Transverse colon (tissue), 4 donors: ENCODE measurements at regions not wholly inside any gene's neighbourhood (a gene's known extent, or its start where the extent isn't known, plus 50 kb on each side); places are given as distances from the start of the nearest gene placed in this dataset.

Source experiments
- DNase-seq: peaks from one replicate; pipeline ENCODE4 v3.0.0-alpha.2; 2019
- H3K27ac ChIP-seq, 4 donors: fragments of 200-600 bp; sonication (generic); 2 replicates each; pipeline ENCODE4 v1.5.1; 2016 to 2018; ENCODE audit warnings: inconsistent platforms in 4 of 4
- H3K27me3 ChIP-seq: fragments of 200-600 bp; sonication (generic); 2 replicates; pipeline ENCODE4 v1.5.1; 2017; ENCODE audit warnings: inconsistent platforms
- H3K36me3 ChIP-seq, 4 donors: fragments of 200-600 bp; sonication (generic); 2 replicates each; pipeline ENCODE4 v1.5.1; 2017 to 2019; ENCODE audit warnings: inconsistent platforms in 4 of 4
- H3K4me1 ChIP-seq, 4 donors: fragments of 200-600 bp; sonication (generic); 2 replicates each; pipeline ENCODE4 v1.5.1; 2017 to 2020; ENCODE audit warnings: inconsistent platforms in 4 of 4
- H3K4me3 ChIP-seq, 4 donors: fragments of 200-600 bp; sonication (generic); 1 replicate in 1 of 4; 2 replicates in 3 of 4; pipeline versions ENCODE4 v1.5.1 to v1.6.1; 2017 to 2019; ENCODE audit warnings: inconsistent platforms in 4 of 4
- H3K9me3 ChIP-seq, 2 donors: fragments of 200-600 bp; sonication (generic); 2 replicates each; pipeline ENCODE4 v1.5.1; 2017 to 2019; ENCODE audit warnings: inconsistent platforms in 2 of 2
- EP300 ChIP-seq: sonication (generic); formaldehyde crosslinking; IDR thresholded peaks from one replicate; pipeline ENCODE4 v1.6.1; 2017; ENCODE audit warnings: antibody characterized with exemption, low read depth
- POLR2A ChIP-seq: fragments of 450-650 bp; IDR thresholded peaks from one replicate; pipeline ENCODE4 v1.6.1; 2016; ENCODE audit warnings: antibody characterized with exemption, mild to moderate bottlenecking, moderate library complexity
- POLR2AphosphoS5 ChIP-seq, 3 donors: sonication (generic); formaldehyde crosslinking; IDR thresholded peaks; one replicate each; pipeline ENCODE4 v1.6.1; 2016; ENCODE audit warnings: antibody characterized with exemption in 3 of 3
- WGBS, 2 donors: methylation state at CpG; one replicate each; pipeline ENCODE4 v1.1.5; 2018; ENCODE audit warnings: low coverage in 1 of 2; 5-methylcytosine and 5-hydroxymethylcytosine counted together
- in situ Hi-C, 4 donors: fragments of 200-750 bp; cut with MboI; loops; one replicate each; pipeline versions ENCODE4 v1.15.0 to v1.15.1; 2017; ENCODE audit warnings: low sequenced_read_pairs in 3 of 4, low pct_ligation_motif_present in 1 of 4, low pct_unique_long_range_greater_than_20kb in 1 of 4
- intact Hi-C: fragments of 100-400 bp; cut with DNase I; formaldehyde crosslinking; loops from one replicate; pipeline ENCODE4 v1.15.1; 2023; ENCODE audit warnings: low total_unique reads
- TF ChIP-seq, protein P1 (sequence below), 5 experiments: fragments of 200-600 bp in 3 of 5; fragments of 450-650 bp in 2 of 5; sonication (generic) in 3 of 5; IDR thresholded peaks; 1 replicate in 2 of 5; 2 replicates in 3 of 5; pipeline ENCODE4 v1.5.1; 2016 to 2017; ENCODE audit warnings: antibody characterized with exemption in 5 of 5, inconsistent platforms in 3 of 5, mild to moderate bottlenecking in 2 of 5, moderate library complexity in 1 of 5

DNA sequence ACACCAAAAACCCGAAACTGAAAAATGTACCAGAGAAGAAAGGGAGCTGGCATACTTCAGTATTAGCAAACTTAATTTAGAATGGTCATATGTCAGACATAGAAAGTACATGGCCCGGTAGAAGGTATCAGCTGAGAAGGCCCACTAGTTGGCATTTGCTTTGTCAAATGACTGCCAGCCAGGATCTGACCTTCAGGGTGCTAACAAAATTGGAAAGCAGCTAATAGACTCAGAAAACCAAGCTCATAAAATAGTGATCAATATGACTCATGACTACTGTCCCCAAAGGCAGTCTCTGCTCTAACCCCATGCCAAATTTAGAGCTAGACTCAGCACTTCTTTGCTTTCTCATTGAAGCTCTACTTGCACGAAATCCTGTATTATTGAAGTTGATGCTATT lies 342.7 kb downstream of the PDGFC start:
- intact Hi-C loops (no loop called here), in situ Hi-C loops (loop anchor here in 1 of 4 donors (25.0 kb wide), 1 partner anchor 108 kb away; no protein-coding TSS in a partner anchor)
- DNase-seq = no peak
- Histone ChIP-seq H3K4me3 (no peak overlapping the region), H3K9me3 (no peaks in the 10 kb centered on the region), H3K27ac (no peak overlapping the region), H3K27me3 (no peaks in the 10 kb centered on the region), H3K36me3 (no peaks in the 10 kb centered on the region), H3K4me1 (no peaks in the 10 kb centered on the region)
- TF ChIP-seq POLR2AphosphoS5 (IDR thresholded peaks at IDR 0.05) (no peak), POLR2A (no peak), EP300 (no peak)
- TF ChIP-seq, protein P1, sequence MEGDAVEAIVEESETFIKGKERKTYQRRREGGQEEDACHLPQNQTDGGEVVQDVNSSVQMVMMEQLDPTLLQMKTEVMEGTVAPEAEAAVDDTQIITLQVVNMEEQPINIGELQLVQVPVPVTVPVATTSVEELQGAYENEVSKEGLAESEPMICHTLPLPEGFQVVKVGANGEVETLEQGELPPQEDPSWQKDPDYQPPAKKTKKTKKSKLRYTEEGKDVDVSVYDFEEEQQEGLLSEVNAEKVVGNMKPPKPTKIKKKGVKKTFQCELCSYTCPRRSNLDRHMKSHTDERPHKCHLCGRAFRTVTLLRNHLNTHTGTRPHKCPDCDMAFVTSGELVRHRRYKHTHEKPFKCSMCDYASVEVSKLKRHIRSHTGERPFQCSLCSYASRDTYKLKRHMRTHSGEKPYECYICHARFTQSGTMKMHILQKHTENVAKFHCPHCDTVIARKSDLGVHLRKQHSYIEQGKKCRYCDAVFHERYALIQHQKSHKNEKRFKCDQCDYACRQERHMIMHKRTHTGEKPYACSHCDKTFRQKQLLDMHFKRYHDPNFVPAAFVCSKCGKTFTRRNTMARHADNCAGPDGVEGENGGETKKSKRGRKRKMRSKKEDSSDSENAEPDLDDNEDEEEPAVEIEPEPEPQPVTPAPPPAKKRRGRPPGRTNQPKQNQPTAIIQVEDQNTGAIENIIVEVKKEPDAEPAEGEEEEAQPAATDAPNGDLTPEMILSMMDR (IDR thresholded peaks at IDR 0.05) = no peak
- WGBS, 2 donors = 65 to 70% methylated on average over 3 of the region's 3 CpGs

DNA sequence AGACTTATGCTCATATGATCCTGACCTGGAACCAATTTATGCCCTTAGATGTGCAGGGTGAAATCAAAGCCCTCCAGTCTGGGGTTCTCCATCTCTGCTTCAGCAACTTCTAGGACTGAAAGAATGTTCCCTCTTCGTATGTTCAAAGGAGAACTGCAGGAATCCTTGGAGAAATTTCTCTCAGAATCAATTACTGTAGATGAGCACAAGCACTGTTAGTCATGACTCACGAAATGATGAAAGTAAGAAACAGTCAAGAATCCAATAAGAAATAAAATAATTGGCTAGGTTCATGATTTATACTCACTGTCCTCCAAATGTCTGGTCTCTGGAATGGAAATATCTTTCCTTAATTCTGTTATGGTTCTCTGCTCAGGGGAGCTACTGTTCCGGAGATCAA lies 348.2 kb downstream of the PDGFC start:
- intact Hi-C loops (no loop called here), in situ Hi-C loops (no loop called here)
- 67 to 81% methylated on average over 1 to 3 of the region's 3 CpGs for WGBS, 2 donors
- Histone ChIP-seq H3K27ac (no peak overlapping the region), H3K4me1 (no peaks in the 10 kb centered on the region), H3K27me3 (no peaks in the 10 kb centered on the region), H3K9me3 (no peaks in the 10 kb centered on the region), H3K4me3 (no peak overlapping the region), H3K36me3 (no peaks in the 10 kb centered on the region)
- no peak for DNase-seq
- TF ChIP-seq EP300 (no peak), POLR2A (no peak)
- TF ChIP-seq, protein P1 (IDR thresholded peaks at IDR 0.05) = no peak

DNA sequence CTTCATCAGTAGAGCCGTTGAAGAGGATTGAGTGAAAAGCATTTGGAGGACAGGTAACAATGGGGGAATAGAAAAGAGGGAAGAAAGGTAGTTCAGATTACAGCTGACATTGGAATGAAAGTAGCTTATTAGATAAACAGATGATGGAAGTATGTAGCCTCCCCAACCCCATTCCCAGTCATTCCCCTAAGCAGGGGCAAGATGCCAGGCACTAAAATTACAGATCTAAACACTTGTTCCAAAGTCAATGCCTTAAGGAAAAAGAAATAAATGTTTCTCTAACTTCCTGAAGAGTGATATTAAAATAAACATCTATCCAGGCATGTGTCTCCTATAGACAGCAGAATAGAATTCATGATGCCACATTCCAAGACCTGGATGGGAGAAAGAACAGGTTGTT lies 350.8 kb downstream of the PDGFC start:
- TF ChIP-seq POLR2AphosphoS5 (IDR thresholded peaks at IDR 0.05) (no peak), POLR2A (no peak), EP300 (no peak)
- TF ChIP-seq, protein P1 (IDR thresholded peaks at IDR 0.05) = no peak
- WGBS, 2 donors = 63 to 67% methylated on average over 1 of the region's 1 CpG
- Histone ChIP-seq H3K36me3 (no peaks in the 10 kb centered on the region), H3K4me1 (no peaks in the 10 kb centered on the region), H3K27me3 (no peaks in the 10 kb centered on the region), H3K27ac (no peak overlapping the region), H3K9me3 (no peaks in the 10 kb centered on the region), H3K4me3 (no peak overlapping the region)
- intact Hi-C loops (no loop called here), in situ Hi-C loops (no loop called here)
- no peak for DNase-seq

DNA sequence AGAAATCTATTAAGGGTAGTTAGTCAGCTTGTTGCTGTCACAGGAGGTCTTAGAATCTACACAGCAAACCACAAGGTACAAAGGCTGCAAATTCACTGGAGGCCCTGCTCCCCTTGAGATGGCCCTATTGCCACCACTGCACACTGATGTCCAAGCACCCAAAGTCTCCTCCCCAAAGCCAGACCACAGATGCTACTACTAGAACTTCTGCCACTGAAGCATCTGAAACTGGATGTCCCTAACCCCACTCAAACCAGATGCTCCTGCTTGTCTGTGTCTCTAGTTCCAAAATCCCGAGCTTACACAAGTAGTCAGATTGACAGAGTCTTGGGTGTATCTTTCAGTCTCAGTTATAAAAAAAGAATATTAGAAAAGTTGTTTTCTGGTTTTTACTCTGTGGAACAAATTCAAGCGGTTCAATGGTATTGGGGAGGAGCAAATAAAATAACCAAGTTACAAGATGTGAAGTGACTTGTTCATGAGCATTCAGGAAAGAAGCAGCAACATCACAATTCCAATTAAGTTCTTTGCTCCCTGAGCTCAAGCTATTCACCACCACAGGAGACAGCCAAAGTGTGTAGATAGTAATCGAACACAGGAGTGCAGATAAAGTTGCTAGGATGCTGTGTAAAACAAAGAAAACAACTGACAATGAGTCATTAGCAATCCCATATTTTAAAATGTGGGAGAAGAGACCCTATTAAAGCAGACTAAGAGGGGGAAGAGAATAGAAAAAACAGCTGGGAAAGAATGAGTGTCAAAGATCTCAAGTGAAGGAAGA lies 352.3 kb downstream of the PDGFC start:
- Histone ChIP-seq H3K4me1 (no peaks in the 10 kb centered on the region), H3K4me3 (no peak overlapping the region), H3K9me3 (no peaks in the 10 kb centered on the region), H3K27ac (no peak overlapping the region), H3K27me3 (no peaks in the 10 kb centered on the region), H3K36me3 (no peaks in the 10 kb centered on the region)
- no peak for TF ChIP-seq EP300
- TF ChIP-seq, protein P1 (IDR thresholded peaks at IDR 0.05) = no peak
- TF ChIP-seq POLR2A = no peak
- no peak for TF ChIP-seq POLR2AphosphoS5 (IDR thresholded peaks at IDR 0.05)
- in situ Hi-C loops (no loop called here), intact Hi-C loops (no loop called here)
- DNase-seq = no peak
- 59 to 74% methylated on average over 2 to 3 of the region's 3 CpGs for WGBS, 2 donors
